Stimulated activated naive CD8-positive, alpha-beta T cell treated with anti-CD3 and anti-CD28 coated beads, Interleukin-15, Interleukin-2, amounts not matched to agents 100 ng/mL and 50 ng/mL, for 24 hours (primary cell): ENCODE measurements at regions not wholly inside any gene's neighbourhood (a gene's known extent, or its start where the extent isn't known, plus 50 kb on each side); places are given as distances from the start of the nearest gene placed in this dataset.

Experiments used
- H3K27ac Mint-ChIP-seq: one replicate; pipeline ENCODE4 v1.8.0; 2021; ENCODE audit warnings: mild to moderate bottlenecking, mixed read lengths
- H3K27me3 Mint-ChIP-seq: one replicate; pipeline ENCODE4 v1.8.0; 2021; ENCODE audit warnings: mixed read lengths
- H3K36me3 Mint-ChIP-seq: one replicate; pipeline ENCODE4 v1.8.0; 2021; ENCODE audit warnings: low read depth, mixed read lengths
- H3K4me1 Mint-ChIP-seq: one replicate; pipeline ENCODE4 v1.8.0; 2021; ENCODE audit warnings: low read depth, mixed read lengths
- H3K4me3 Mint-ChIP-seq: one replicate; pipeline ENCODE4 v1.8.0; 2021; ENCODE audit warnings: mild to moderate bottlenecking, mixed read lengths
- H3K9me3 Mint-ChIP-seq: one replicate; pipeline ENCODE4 v1.8.0; 2021; ENCODE audit warnings: mixed read lengths

DNA sequence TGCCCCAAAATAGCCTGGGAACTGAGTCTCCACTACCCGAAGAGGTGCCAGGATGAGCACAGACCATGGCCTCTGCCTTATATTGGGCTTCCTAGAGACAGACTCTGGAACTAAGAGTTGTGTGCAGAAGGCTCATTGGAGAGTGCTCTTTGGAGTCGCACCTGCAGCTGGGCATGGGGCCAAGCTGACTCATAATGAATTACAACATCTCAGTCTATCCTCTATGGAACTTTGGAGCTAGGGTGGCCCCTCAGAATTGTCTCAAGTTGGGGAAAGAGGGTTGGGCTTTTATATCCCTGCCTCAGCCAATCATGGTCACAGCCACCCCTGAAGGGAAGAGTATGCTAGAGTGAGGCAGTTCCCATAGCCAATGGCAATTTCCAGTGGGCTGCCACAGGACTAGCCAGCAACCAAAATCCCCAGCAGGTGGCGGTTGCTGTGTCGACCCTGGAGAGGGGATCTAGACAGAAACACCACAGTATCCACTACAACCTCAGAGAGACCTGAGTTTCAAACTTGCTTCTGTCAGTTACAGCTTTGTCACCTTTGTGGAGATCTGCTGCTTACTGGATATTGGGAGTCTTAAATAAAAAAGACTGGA, 93.8 kb downstream of the DMRTA2 start:
- peaks cover 36% of the 10 kb centered on the region for H3K27me3 Mint-ChIP-seq
- H3K4me3 Mint-ChIP-seq = no peak overlapping the region
- H3K9me3 Mint-ChIP-seq = no peaks in the 10 kb centered on the region
- H3K36me3 Mint-ChIP-seq = no peaks in the 10 kb centered on the region
- no peaks in the 10 kb centered on the region for H3K4me1 Mint-ChIP-seq
- no peak overlapping the region for H3K27ac Mint-ChIP-seq

DNA sequence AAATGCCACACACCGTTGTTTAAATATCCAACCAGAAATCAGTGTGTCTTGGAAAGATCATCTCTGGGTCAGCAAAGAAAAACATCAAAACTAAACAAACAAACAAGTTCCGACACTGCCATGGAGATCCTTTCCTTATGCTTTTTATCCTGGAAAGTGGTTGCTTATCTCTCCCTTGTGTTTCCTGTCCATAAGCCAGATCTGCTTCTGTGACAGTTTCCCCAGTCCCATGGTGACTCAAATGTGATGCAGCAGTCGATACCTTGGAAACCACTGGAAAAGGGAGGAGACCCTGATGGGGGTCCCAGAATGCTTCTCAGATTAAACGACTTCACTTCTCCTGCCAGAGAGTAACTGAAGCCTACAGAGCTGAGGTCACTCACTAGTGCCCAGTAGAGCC, 94.7 kb downstream of the DMRTA2 start:
- Mint-ChIP-seq H3K36me3 (no peaks in the 10 kb centered on the region), H3K4me3 (no peak overlapping the region), H3K27me3 (peaks cover 32% of the 10 kb centered on the region), H3K4me1 (no peaks in the 10 kb centered on the region), H3K9me3 (no peaks in the 10 kb centered on the region), H3K27ac (no peak overlapping the region)

DNA sequence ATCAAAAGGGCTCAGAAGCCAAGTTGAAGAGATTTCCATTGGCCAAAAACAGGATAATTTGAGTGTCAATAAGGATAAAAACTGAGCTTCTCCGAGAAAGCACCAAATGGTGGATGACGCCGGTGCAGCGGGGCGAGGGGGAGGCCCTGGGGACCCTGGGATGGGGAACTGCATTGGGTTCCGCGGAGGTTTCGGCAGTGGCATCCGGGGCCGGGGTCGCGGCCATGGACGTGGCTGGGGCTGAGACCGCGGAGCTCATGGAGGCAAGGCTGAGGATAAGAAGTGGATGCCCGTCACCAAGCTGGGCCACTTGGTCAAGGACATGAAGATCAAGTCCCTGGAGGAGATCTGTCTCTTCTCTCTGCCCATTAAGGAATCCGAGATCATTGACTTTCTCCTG, 97.2 kb downstream of the DMRTA2 start:
- Mint-ChIP-seq H3K27me3 (peaks cover 15% of the 10 kb centered on the region), H3K9me3 (no peaks in the 10 kb centered on the region), H3K4me3 (no peak overlapping the region), H3K4me1 (no peaks in the 10 kb centered on the region), H3K27ac (no peak overlapping the region), H3K36me3 (no peaks in the 10 kb centered on the region)

DNA sequence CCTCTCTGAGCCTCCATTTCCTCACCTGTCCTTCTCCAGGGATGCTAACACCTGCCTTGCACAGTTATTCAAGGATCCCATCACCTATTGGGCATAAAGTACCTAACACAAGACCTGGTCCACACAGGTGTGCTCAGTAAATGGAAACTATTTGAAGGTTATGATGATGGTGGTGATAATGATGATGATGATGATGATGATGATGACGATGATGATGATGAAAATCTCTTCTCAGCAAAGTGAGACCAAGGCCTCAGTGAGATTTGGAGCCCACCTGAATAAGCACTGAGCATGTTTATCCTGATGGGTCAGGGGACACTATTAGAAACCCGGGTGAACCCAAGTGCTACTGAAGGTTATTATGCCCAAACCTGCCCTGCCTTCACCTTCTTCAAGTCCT, 100.7 kb downstream of the DMRTA2 start:
- Mint-ChIP-seq H3K27me3 (peaks cover 1% of the 10 kb centered on the region), H3K4me1 (no peaks in the 10 kb centered on the region), H3K36me3 (no peaks in the 10 kb centered on the region), H3K27ac (no peak overlapping the region), H3K9me3 (no peaks in the 10 kb centered on the region), H3K4me3 (no peak overlapping the region)

DNA sequence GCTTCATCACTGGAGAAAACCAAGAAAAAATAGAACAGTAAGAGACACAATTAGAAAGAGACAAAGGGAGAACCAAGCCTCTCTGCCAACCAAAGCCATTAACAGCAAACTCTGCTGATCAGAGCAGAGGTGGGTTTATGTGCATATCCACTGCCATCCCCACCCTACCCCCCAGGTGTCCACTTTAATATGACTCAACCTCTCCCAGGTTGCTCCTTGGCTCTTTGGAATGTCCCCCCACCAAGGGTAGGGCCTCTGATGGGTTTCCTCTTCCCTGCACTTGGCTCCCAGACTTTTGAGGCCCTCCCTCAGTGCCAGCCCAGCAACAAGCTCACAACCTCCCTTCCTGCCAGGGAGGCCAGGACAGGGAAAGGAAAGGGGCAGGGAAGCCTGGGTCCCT, 104.8 kb downstream of the DMRTA2 start:
- no peaks in the 10 kb centered on the region for H3K9me3 Mint-ChIP-seq
- H3K4me3 Mint-ChIP-seq = no peak overlapping the region
- no peaks in the 10 kb centered on the region for H3K4me1 Mint-ChIP-seq
- H3K27ac Mint-ChIP-seq = no peak overlapping the region
- H3K36me3 Mint-ChIP-seq = no peaks in the 10 kb centered on the region
- H3K27me3 Mint-ChIP-seq = no peaks in the 10 kb centered on the region

DNA sequence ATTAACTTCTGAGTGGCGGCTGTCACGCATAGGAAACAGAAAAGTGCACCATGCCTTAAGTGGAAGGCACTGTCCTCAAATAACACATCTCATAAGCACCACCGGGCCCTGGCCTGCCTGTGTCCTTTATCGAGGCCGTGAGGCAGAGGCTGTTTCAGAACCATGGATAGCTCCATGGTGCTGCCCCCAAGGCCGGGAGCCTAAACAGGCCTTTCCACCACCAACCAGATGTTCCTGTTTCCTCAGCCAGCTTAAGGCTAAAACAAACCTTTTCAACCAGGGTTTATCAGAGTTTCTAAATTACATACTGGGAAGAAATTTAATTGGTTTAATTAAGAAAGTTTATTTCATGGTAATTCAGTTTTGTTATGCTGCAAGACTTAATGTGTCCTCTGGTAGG, 114.4 kb downstream of the DMRTA2 start:
- peaks cover 4% of the 10 kb centered on the region for H3K9me3 Mint-ChIP-seq
- H3K36me3 Mint-ChIP-seq = no peaks in the 10 kb centered on the region
- no peak overlapping the region for H3K4me3 Mint-ChIP-seq
- H3K4me1 Mint-ChIP-seq = no peaks in the 10 kb centered on the region
- H3K27me3 Mint-ChIP-seq = peaks cover 13% of the 10 kb centered on the region
- no peak overlapping the region for H3K27ac Mint-ChIP-seq

DNA sequence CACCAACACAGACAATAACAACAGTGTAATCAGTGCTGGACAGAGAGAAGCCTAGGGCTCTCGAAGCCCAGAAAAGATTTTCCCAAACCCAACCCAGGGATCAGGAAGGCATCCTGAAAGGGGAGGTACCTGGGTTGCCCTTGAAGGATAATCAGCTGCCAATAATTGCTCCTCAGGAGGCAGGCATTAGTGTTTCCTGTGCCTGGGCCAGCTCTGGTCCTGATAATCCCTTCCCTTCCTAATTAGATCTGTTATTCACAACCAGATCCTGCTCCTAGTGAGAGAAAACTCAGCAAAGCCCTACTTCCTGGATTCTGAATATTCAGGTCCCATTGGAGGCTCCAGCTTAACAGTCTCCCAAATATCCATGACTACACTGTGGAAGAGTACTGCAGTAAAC, 117.4 kb downstream of the DMRTA2 start:
- Mint-ChIP-seq H3K4me1 (no peaks in the 10 kb centered on the region), H3K4me3 (no peak overlapping the region), H3K27ac (no peak overlapping the region), H3K9me3 (peaks cover 4% of the 10 kb centered on the region), H3K36me3 (no peaks in the 10 kb centered on the region), H3K27me3 (peaks cover 13% of the 10 kb centered on the region)

DNA sequence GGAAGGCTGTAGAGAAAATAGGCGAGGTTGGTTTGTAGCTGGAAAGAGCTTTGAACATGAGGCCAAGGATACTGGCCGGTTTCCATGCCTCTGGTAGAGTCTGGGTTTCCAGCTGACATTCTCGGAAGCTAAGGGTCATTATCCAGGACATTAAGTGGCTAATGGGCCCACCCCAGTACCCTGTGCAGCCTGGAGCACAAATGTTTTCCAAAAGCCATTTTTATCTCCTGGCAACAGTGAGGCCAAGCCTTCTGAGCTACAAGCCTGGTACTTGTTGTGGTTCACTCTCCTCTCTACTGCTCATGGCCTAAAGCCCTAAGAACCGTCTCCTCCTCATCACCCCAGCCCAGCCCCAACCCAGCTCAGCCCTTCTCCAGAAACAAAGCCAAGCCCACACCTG, 122.9 kb downstream of the DMRTA2 start:
- no peaks in the 10 kb centered on the region for H3K9me3 Mint-ChIP-seq
- peaks cover 4% of the 10 kb centered on the region for H3K27me3 Mint-ChIP-seq
- no peaks in the 10 kb centered on the region for H3K36me3 Mint-ChIP-seq
- H3K4me3 Mint-ChIP-seq = no peak overlapping the region
- no peaks in the 10 kb centered on the region for H3K4me1 Mint-ChIP-seq
- H3K27ac Mint-ChIP-seq = no peak overlapping the region

DNA sequence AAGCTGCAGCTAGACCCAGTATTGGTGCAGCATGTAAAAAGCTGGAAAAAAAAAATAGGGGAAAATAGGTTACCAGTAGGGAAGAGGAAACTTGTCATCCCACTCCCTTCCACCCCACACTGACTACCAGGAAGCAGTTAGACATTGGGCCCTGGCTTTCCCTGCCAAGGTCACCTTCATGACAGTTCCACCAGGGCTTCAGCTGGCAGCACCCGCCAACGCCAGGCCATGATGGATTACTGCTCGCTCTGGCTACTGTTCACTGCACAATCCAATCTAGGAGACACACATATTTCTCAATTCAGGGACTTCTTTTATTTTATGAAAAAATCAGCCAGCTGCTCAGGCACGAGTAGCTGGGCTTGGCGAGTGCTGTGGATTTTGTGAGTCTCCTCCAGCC, 127.7 kb downstream of the DMRTA2 start:
- Mint-ChIP-seq H3K4me3 (no peak overlapping the region), H3K9me3 (no peaks in the 10 kb centered on the region), H3K27me3 (peaks cover 3% of the 10 kb centered on the region), H3K4me1 (no peaks in the 10 kb centered on the region), H3K36me3 (no peaks in the 10 kb centered on the region), H3K27ac (no peak overlapping the region)

DNA sequence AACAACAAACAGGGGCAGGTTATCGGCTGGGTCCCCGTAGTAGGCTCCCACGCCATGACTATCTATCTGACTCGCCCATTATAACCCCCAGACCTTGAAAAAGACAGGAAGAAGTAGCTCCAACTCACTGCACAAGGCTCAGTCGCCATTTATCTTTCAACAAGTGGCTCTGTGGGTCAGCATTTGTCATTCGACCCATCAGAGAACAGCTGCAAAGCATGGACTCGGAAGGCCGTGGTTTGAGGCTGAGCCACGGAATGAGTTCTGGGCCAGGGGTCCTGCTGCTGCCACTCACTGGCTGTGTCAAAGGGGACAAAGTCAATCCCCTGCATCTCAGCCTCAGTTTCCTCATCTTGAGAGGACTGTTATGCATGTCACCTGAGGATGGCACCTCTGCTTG, 131.0 kb downstream of the DMRTA2 start:
- Mint-ChIP-seq H3K36me3 (no peaks in the 10 kb centered on the region), H3K27me3 (peaks cover 15% of the 10 kb centered on the region), H3K4me1 (no peaks in the 10 kb centered on the region), H3K9me3 (no peaks in the 10 kb centered on the region), H3K4me3 (no peak overlapping the region), H3K27ac (no peak overlapping the region)

DNA sequence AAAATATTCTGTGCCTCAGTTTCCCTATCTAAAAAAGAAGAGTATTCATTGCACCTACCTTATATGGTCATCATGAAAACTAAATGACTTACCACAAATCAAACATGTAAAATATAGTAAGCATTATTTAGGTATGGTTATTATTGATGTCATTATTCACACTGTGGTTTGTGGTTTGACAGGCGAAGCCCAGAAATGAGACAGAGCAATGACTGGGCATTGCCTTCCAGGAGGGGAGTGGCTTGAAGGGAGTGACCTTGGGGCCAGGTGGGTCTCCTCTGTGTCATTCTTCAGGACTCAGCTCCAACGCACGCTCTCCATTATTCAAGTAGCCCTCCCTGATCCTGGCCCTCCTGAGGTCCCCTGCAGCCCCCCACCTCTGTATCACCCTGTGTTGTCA, 133.7 kb downstream of the DMRTA2 start:
- Mint-ChIP-seq H3K9me3 (no peaks in the 10 kb centered on the region), H3K27me3 (peaks cover 15% of the 10 kb centered on the region), H3K27ac (no peak overlapping the region), H3K4me1 (no peaks in the 10 kb centered on the region), H3K4me3 (no peak overlapping the region), H3K36me3 (no peaks in the 10 kb centered on the region)

DNA sequence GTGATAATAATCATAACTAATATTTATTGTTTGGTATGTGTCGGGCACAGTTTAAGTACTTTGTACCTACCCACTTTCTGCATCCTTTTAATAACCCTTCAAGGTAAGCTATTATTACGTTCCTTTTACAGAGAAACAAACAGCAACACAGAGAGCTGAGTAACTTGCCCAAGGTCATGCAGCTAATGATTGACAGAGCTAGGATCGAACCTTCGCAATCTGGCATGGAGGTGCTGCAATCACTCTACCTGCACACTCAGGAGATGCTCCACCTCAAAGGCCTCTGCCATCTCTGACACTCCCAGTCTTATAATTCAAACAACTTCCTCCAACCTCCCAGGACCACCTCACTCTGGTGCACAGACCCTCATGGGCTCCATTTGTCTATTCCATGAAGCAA, 137.2 kb downstream of the DMRTA2 start:
- Mint-ChIP-seq H3K4me1 (no peaks in the 10 kb centered on the region), H3K27me3 (peaks cover 16% of the 10 kb centered on the region), H3K9me3 (no peaks in the 10 kb centered on the region), H3K27ac (no peak overlapping the region), H3K4me3 (no peak overlapping the region), H3K36me3 (no peaks in the 10 kb centered on the region)

DNA sequence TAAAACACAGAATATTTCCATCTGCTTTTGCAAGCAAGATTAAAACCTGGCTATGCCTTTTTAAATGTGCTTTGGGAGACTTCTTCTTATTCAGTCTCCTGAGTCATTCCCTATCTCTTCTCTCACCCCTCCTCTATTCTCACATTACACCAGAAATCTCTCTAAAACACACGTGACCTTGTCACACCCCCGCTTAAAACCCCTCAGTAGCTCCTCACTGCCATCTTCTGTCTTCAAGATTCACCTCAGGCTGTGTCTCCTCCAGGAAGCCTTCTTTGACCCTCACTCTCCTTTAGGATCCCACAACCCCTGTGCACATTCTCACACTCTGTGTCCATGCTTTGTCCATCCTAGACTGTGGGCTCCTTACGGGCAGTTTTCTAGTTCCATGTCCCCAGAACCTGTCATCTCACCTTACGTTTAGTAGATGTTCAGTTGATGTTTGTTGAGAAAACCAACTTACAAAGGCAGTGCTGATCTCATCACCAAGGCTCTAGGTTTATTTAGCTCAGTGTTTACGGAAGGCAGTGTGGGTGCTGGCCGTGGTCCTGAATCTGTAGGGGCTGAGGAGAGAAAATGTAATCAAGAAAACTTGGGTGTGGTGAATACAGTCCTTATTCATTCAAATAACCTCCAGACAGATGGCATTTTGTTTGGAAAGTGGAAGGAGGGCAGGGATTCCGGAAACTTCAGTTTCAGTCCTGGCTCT, 143.5 kb downstream of the DMRTA2 start:
- Mint-ChIP-seq H3K9me3 (no peaks in the 10 kb centered on the region), H3K4me3 (no peak overlapping the region), H3K27ac (no peak overlapping the region), H3K27me3 (peaks cover 10% of the 10 kb centered on the region), H3K36me3 (no peaks in the 10 kb centered on the region), H3K4me1 (no peaks in the 10 kb centered on the region)

DNA sequence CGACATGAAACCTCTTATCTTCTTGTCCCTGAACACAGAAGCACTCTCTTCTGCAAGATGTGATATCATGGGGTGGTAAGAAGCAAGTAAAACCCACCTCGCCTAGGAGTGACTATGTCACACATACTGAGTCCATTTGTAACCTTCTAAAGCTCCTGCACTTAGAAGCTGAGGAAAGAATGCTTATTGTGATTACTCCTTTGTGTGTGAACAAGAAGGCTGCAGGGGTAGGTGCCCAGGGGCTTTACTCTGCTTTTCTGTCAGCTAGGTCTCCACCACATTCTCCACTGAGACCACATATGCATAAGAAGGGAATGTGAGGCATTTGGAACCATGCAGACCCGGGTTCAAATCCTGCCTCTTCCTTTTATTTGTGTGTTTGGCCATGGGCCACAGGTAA, 144.3 kb downstream of the DMRTA2 start:
- H3K27me3 Mint-ChIP-seq = peaks cover 10% of the 10 kb centered on the region
- H3K4me3 Mint-ChIP-seq = no peak overlapping the region
- no peak overlapping the region for H3K27ac Mint-ChIP-seq

DNA sequence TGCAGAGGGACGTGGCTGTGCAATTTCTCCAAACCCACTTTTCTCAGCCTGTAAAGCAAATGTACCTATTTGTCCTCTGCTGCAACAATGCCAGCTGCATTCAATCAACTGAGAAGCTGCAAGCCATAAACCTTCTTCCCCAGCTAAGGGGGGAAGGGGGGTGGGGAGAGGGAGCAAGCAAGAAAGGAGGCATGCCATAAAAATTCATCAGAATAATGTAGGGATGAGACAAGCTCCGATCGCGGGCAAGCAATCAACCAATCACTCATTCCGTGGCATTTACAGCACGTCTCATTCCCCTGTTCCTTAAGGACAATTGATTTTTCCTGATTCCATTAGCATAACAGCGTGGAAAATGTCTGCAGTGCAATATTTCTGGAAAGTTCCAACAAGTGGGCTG, 144.8 kb downstream of the DMRTA2 start:
- Mint-ChIP-seq H3K4me1 (no peaks in the 10 kb centered on the region), H3K36me3 (no peaks in the 10 kb centered on the region), H3K4me3 (no peak overlapping the region), H3K9me3 (no peaks in the 10 kb centered on the region), H3K27me3 (peaks cover 10% of the 10 kb centered on the region), H3K27ac (no peak overlapping the region)

More for the DNA sequence above, 144.3 kb downstream of the DMRTA2 start:
- H3K4me1 Mint-ChIP-seq = no peaks in the 10 kb centered on the region
- H3K36me3 Mint-ChIP-seq = no peaks in the 10 kb centered on the region
- H3K9me3 Mint-ChIP-seq = no peaks in the 10 kb centered on the region

DNA sequence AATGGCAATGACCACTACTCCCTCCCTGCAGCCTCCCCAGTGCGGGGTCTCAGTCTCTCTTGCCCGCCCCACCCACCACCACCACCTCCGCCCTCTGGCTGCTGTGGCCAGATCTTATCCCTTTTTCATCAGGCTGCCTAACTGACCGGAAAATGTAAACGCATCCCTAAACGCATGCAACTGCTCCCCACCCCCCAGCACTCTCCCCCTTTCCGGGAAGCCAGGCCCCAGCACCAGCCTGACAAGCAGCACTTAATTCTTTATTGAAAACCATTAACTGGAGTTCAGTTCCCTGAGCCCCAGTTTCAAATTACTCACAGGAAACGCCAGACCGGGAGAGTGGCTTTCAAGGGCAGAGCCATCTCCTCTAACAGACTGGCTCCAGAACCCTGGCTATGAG, 147.7 kb downstream of the DMRTA2 start:
- H3K27ac Mint-ChIP-seq = no peak overlapping the region
- no peaks in the 10 kb centered on the region for H3K4me1 Mint-ChIP-seq
- no peaks in the 10 kb centered on the region for H3K36me3 Mint-ChIP-seq
- peaks cover 7% of the 10 kb centered on the region for H3K27me3 Mint-ChIP-seq
- no peaks in the 10 kb centered on the region for H3K9me3 Mint-ChIP-seq
- H3K4me3 Mint-ChIP-seq = no peak overlapping the region
